ENCODE measurements at regions not wholly inside any gene's neighbourhood (a gene's known extent, or its start where the extent isn't known, plus 50 kb on each side); places are given as distances from the start of the nearest gene placed in this dataset.

- DNase-seq = no peak
These were observed 865.1 kb upstream of the ADAMTS5 start for GRCh38 chr21:27831816-27832569.

GRCh38 chr21:27831177-27831576 is 864.3 kb upstream of the ADAMTS5 start:
- no peak for DNase-seq

GRCh38 chr21:27827972-27828371 is 861.1 kb upstream of the ADAMTS5 start:
- DNase-seq = no peak

- no peak for DNase-seq
These were observed 858.1 kb upstream of the ADAMTS5 start for GRCh38 chr21:27825035-27825434.

GRCh38 chr21:27823652-27824201 is 856.8 kb upstream of the ADAMTS5 start:
- DNase-seq = no peak

GRCh38 chr21:27820342-27820741 is 853.5 kb upstream of the ADAMTS5 start:
- no peak for DNase-seq

- DNase-seq = no peak
These were observed 852.4 kb upstream of the ADAMTS5 start for GRCh38 chr21:27819299-27819698.

GRCh38 chr21:27818847-27819246 is 852.0 kb upstream of the ADAMTS5 start:
- DNase-seq = no peak

GRCh38 chr21:27817902-27818623 is 851.2 kb upstream of the ADAMTS5 start:
- DNase-seq = no peak

GRCh38 chr21:27817074-27817473 is 850.2 kb upstream of the ADAMTS5 start:
- DNase-seq = no peak

- DNase-seq = no peak
These were observed 849.4 kb upstream of the ADAMTS5 start for GRCh38 chr21:27816301-27816700.

GRCh38 chr21:27814226-27814625 is 847.3 kb upstream of the ADAMTS5 start:
- no peak for DNase-seq

GRCh38 chr21:27813750-27814149 is 846.9 kb upstream of the ADAMTS5 start:
- no peak for DNase-seq

GRCh38 chr21:27813344-27813743 is 846.5 kb upstream of the ADAMTS5 start:
- no peak for DNase-seq

- DNase-seq = no peak
These were observed 845.4 kb upstream of the ADAMTS5 start for GRCh38 chr21:27812279-27812678.

GRCh38 chr21:27808923-27809322 is 842.0 kb upstream of the ADAMTS5 start:
- no peak for DNase-seq

- DNase-seq = no peak
These were observed 840.7 kb upstream of the ADAMTS5 start for GRCh38 chr21:27807596-27807995.

- no peak for DNase-seq
These were observed 839.4 kb upstream of the ADAMTS5 start for GRCh38 chr21:27806281-27806680.

GRCh38 chr21:27805696-27806095 is 838.8 kb upstream of the ADAMTS5 start:
- DNase-seq = no peak

- DNase-seq = no peak
These were observed 837.6 kb upstream of the ADAMTS5 start for GRCh38 chr21:27804515-27804914.

- no peak for DNase-seq
These were observed 836.7 kb upstream of the ADAMTS5 start for GRCh38 chr21:27803571-27803970.

- peak; percentile 4 for DNase-seq
These were observed 836.1 kb upstream of the ADAMTS5 start for GRCh38 chr21:27802816-27803475.

- DNase-seq = no peak
These were observed 833.0 kb upstream of the ADAMTS5 start for GRCh38 chr21:27799861-27800260.

- DNase-seq = no peak
These were observed 829.2 kb upstream of the ADAMTS5 start for GRCh38 chr21:27796106-27796505.
